NCI-H460 (cell line): ENCODE measurements at regions not wholly inside any gene's neighbourhood (a gene's known extent, or its start where the extent isn't known, plus 50 kb on each side); places are given as distances from the start of the nearest gene placed in this dataset.
"Not testable (repeated sequence)": the region's sequence is repeated elsewhere in the genome, so short reads cannot be mapped to it uniquely, and the experiment has no call there.

Experiments
- DNase-seq: peaks from one replicate; pipeline ENCODE4 v3.0.0-alpha.2; 2016; ENCODE audit warnings: low read depth; ENCODE audit errors: extremely low read depth

GRCh38 chr14:43877351-43877960, 629.6 kb downstream of the FSCB start:
- no peak for DNase-seq

DNA sequence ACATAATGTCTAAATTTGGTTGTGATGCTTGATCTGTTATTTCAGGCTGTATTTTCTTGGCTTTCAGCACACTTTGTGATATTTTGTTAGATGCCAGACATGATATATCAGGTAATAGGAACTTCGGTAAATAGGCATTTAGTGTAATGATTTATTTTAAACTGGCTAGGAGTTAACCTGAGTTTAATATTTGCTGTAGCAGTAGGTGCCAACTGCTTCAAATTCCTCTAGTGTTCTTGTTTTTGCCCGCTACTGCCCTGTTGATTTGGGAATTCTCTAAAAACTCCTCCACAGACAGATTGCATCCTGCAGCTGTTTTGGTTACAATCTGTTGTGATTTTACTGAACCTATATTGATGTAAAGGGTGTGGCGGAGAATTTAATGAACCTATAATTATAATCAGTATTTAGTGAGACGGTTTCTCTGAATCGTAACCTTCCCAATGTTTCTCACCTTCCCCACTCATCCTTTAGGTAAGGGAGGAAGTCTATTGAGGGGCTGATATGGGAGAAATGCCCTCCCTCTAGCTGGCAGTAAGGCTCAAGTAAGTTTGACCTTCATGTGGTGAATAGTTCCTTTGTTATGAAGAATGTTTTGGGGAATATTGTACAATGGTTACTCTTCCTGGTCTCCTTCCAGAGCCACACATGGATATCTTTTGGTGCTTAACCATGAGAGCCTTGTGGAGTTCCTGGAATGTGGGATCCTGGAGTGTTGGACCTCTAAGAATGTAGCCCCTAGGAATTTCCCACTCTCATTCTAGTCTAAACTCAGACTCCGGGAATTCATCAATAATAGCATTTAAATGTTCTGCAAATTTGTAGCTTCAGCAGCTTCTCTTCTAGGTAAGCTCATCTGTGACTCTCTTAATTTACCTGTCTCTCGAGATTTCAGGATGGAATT, 634.1 kb downstream of the FSCB start:
- no peak for DNase-seq

DNA sequence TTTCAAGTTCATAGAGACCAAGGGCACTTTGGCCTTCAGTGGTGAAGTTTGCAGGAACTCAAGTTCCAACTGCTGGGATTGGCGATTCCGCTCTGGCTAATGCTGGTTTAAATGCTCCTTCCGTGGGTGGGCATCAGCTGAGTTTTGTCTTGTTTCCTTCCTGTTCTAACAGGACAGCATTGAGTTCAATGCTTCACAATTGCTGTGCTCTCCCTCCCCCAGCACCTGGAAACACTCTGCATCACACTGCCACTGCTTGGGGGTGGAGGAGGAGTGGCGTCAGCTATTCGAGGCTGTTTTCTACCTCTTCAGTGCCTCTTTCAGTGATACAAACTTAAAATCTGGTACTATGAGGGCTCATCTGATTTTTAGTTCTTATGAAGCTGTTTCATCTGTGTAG, 634.9 kb downstream of the FSCB start:
- no peak for DNase-seq

DNA sequence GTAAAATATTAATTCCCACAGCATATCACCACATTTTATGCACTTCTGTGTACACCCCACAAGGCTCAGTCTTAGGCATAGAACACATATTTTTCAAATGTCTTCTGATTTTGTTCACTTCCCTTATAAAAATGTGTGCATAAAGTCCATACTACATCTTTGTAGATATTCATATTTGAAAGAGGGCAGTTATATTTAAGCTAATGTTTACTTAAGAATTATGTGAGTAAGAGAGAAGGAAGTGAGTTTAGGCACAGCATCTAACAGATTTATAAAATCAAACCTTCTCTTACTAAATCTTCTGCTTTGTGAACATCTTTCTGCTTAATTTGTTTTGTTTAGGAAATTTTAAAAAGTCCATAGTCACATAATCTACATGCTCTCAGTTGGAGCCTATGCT, 648.1 kb downstream of the FSCB start:
- DNase-seq = no peak

DNA sequence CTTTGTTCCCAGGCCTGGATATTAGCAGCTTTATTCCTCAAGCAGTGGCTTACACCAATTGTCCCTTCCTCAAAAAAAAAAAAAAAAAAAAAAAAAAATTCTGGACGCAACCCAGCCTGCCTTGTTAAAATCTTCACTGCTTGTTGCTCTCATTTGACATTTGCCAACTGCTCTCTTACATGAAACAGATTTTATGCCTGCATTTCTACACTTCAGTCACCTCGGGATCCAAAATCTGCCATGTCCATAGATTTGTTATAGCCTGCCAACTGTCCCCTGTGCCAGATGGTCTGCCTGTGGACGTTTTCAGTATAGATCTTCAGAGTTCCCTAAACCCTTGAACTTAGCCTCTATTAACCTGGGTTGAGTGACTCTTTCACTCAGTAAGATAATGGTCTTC, 651.5 kb downstream of the FSCB start:
- DNase-seq = no peak

- no peak for DNase-seq
These were observed 653.5 kb downstream of the FSCB start for GRCh38 chr14:43853541-43853940.

- no peak for DNase-seq
These were observed 703.9 kb downstream of the FSCB start for GRCh38 chr14:43803076-43803689.

- DNase-seq = peak; percentile 8
These were observed 711.4 kb downstream of the FSCB start for GRCh38 chr14:43795600-43796228.

DNA sequence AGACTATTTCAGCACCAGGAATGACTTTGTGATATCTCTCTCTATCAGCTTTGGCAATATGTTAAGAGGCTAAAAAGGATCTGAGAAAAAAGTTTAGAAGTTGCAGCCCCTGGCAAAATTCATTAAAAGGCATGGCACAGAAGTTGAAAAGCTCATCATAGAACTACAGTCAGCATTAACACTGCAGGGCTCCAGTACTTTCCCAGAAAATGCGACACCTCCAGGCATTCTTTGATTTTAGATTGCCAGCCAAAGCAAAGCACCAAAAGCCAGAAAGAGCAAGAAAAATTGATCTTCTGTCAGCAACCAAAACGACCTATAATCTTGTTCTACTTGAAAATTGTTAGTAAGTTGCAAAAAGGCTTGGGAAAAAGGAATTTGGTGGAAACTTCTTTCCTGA, 713.5 kb downstream of the FSCB start:
- no peak for DNase-seq

- no peak for DNase-seq
These were observed 714.1 kb downstream of the FSCB start for GRCh38 chr14:43792980-43793379.

DNA sequence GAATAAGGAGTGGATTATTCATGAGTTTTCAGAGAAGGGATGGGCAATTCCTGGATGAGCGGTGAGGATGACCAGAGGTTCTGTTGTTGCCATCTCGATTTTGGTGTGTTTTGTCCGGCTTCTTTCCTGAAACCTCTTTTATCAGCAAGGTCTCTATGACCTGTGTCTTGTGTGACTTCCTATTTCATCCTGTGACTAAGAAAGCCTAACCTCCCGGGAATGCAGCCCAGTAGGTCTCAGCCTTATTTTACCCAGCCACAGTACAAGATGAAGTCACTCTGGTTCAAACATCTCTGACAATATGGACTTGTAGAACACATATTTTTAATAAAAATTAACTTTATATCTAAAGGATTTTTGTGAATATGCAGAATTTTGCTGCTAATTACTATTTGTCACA, 716.4 kb downstream of the FSCB start:
- DNase-seq = no peak

DNA sequence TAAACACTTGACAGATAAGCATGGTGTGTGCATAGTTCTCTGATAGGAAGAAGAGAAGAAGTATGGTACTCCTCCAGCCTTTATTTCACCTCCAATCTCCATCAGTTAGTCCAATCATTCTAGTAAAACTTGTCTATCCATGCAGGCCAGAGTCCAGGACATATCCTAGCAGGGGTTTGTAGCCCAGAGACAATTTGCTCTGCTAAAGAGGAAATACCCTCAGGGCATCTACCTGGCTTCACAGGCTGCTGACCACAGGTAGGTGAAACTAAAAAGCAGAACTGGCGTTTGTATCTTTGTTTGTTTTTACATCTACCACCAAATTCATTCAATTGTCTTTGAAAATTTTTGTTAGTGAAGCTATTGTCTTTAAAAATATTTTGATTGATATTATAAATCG, 717.6 kb downstream of the FSCB start:
- no peak for DNase-seq

DNA sequence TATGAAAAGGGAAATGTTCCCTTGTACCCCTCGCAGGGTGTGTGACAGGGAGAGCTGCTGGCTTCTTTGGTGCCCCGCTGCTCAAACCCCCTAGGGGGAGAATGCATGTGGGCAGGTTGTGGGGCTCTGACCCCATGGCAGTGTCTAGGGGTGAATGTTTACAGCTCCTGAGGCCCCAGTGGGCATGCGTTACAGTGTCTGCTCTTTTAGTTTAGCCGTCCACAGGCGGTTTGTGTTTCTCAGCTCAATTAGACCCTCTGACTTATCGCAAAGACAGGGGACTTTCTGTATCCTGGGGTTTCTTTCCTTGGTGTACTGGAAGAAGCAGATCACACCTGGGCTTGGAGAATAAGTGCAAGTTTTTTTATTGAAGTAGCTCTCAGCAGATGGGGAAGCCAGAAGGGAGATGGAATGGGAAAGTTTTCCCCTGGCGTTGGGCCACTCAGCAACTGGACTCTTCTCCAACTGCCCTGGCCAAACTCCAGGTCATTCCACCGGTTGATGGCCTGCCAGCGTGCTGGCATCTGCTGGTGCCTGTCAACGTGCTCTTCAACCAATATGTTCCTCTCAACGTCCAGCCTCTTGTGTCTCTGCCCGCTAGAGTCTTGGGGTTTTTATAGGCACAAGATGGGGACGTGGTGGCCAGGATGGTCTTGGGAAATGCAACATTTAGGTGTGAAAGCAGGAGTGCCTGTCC, 720.9 kb downstream of the FSCB start:
- no peak for DNase-seq

- DNase-seq = not testable (repeated sequence)
These were observed 722.7 kb downstream of the FSCB start for GRCh38 chr14:43784432-43784831.

- no peak for DNase-seq
These were observed 728.0 kb downstream of the FSCB start for GRCh38 chr14:43778937-43779639.

DNA sequence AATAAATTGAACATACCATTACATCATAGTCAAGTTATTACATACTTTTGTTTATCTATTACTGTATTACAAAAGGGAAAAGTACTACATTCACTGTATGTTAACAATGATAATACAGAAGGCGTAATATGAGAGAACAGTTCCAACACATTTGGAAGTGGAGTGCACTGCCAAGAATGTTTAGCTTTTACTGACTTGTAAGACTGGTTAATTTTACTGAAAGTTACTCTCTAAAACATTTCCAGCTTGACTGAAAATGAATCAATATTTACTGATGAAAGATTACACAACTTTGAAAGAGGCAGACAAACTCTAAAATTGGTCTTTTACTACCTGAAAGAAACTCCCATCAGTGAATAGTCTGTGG, 728.5 kb downstream of the FSCB start:
- DNase-seq = no peak

- DNase-seq = no peak
These were observed 741.6 kb downstream of the FSCB start for GRCh38 chr14:43765474-43765873.

DNA sequence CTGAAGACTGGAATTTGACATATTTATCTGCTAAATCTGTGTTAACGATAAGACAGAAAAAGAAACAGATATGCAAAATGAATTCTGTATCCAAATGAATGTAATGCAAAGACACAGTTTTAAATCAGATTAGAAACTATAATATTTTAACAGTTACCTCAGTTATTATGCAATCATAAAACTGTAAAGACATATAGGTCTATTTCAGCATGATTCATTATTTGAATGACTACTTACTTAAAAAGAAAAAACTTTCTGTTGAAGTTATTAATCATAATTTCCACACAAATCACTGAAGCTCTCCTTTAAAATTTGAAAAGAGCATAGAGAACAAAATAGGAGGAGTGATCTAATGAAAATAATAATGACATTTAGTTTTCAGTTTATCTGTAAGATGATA, 742.6 kb downstream of the FSCB start:
- no peak for DNase-seq

GRCh38 chr14:43755707-43756106, 751.4 kb downstream of the FSCB start:
- DNase-seq = no peak

DNA sequence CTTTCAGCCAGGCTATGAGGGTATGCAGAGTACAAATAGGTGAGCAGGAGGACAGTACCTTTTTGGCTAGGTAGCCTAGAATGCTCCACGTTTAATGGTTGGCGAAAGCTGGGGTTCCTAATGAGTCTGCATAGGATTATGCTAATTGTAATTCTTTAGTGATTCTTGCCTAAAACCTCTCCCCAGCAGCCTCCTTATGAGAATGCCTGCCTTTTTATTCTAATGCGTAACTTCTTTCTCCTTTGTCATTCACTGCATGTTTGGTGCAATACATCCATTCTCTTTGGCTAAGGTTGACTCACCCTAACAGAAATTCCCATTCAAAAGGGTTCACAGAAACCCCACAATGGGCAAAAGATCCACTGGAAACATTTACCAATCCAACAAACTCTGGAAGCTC, 752.2 kb downstream of the FSCB start:
- no peak for DNase-seq
